ENCODE measurements at regions not wholly inside any gene's neighbourhood (a gene's known extent, or its start where the extent isn't known, plus 50 kb on each side); places are given as distances from the start of the nearest gene placed in this dataset.
A peak's percentile ranks its signal among the peaks of the same experiment; 100 is the strongest.
"Not testable (repeated sequence)": the region's sequence is repeated elsewhere in the genome, so short reads cannot be mapped to it uniquely, and the experiment has no call there.

- intact Hi-C loops (cut with DNase I), result no loop called here
- DNase-seq (ENCODE audit: low spot score), result peak; percentile 23
Observed at GRCh38 chr2:8605351-8606065, 76.3 kb upstream of the ID2 start.

- DNase-seq (ENCODE audit: low spot score), result peak; percentile 42
- intact Hi-C loops (cut with DNase I), result no loop called here
Observed at GRCh38 chr2:8606226-8606625, 75.6 kb upstream of the ID2 start.

GRCh38 chr2:8606649-8607550 lies 75.0 kb upstream of the ID2 start:
- intact Hi-C loops (cut with DNase I), result no loop called here
- peak; percentile 47 for DNase-seq (ENCODE audit: low spot score)

GRCh38 chr2:8607606-8608005 lies 74.2 kb upstream of the ID2 start:
- peak; percentile 5 for DNase-seq (ENCODE audit: low spot score)
- intact Hi-C loops (cut with DNase I), result no loop called here

GRCh38 chr2:8608411-8608954 lies 73.4 kb upstream of the ID2 start:
- peak; percentile 3 for DNase-seq (ENCODE audit: low spot score)
- intact Hi-C loops (cut with DNase I), result no loop called here

GRCh38 chr2:8609357-8609811 lies 72.5 kb upstream of the ID2 start:
- DNase-seq (ENCODE audit: low spot score), result peak; percentile 12
- intact Hi-C loops (cut with DNase I), result no loop called here

GRCh38 chr2:8610775-8611174 lies 71.1 kb upstream of the ID2 start:
- DNase-seq (ENCODE audit: low spot score); intact Hi-C loops (cut with DNase I): not testable (repeated sequence)

GRCh38 chr2:8611246-8611645 lies 70.6 kb upstream of the ID2 start:
- intact Hi-C loops (cut with DNase I), result no loop called here

GRCh38 chr2:8611700-8612099 lies 70.2 kb upstream of the ID2 start:
- DNase-seq (ENCODE audit: low spot score), result no peak
- intact Hi-C loops (cut with DNase I), result no loop called here

More at GRCh38 chr2:8611246-8611645, 70.6 kb upstream of the ID2 start:
- peak; percentile 75 for DNase-seq (ENCODE audit: low spot score)

- intact Hi-C loops (cut with DNase I), result no loop called here
Observed at GRCh38 chr2:8612734-8613179, 69.1 kb upstream of the ID2 start.

GRCh38 chr2:8613207-8613999 lies 68.5 kb upstream of the ID2 start:
- DNase-seq (ENCODE audit: low spot score), result peak; percentile 20
- intact Hi-C loops (cut with DNase I), result not testable (repeated sequence)

More at GRCh38 chr2:8612734-8613179, 69.1 kb upstream of the ID2 start:
- peak; percentile 45 for DNase-seq (ENCODE audit: low spot score)

- intact Hi-C loops (cut with DNase I), result no loop called here
Observed at GRCh38 chr2:8614646-8615045, 67.2 kb upstream of the ID2 start.

GRCh38 chr2:8615252-8615575 lies 66.6 kb upstream of the ID2 start:
- intact Hi-C loops (cut with DNase I), result no loop called here
- no peak for DNase-seq (ENCODE audit: low spot score)

More at GRCh38 chr2:8614646-8615045, 67.2 kb upstream of the ID2 start:
- peak; percentile 32 for DNase-seq (ENCODE audit: low spot score)

- intact Hi-C loops (cut with DNase I), result no loop called here
- peak; percentile 48 for DNase-seq (ENCODE audit: low spot score)
Observed at GRCh38 chr2:8615576-8616281, 66.1 kb upstream of the ID2 start.

- peak; percentile 58 for DNase-seq (ENCODE audit: low spot score)
- intact Hi-C loops (cut with DNase I), result no loop called here
Observed at GRCh38 chr2:8617048-8617447, 64.8 kb upstream of the ID2 start.

GRCh38 chr2:8617590-8617989 lies 64.3 kb upstream of the ID2 start:
- intact Hi-C loops (cut with DNase I), result no loop called here
- peak; percentile 67 for DNase-seq (ENCODE audit: low spot score)

GRCh38 chr2:8619071-8619470 lies 62.8 kb upstream of the ID2 start:
- intact Hi-C loops (cut with DNase I), result no loop called here
- peak; percentile 62 for DNase-seq (ENCODE audit: low spot score)

GRCh38 chr2:8620611-8621382 lies 61.1 kb upstream of the ID2 start:
- DNase-seq (ENCODE audit: low spot score), result peak; percentile 26
- intact Hi-C loops (cut with DNase I), result no loop called here
